LNCaP clone FGC (cell line): ENCODE measurements at regions not wholly inside any gene's neighbourhood (a gene's known extent, or its start where the extent isn't known, plus 50 kb on each side); places are given as distances from the start of the nearest gene placed in this dataset.

Source experiments
- DNase-seq: peaks from one replicate; pipeline ENCODE4 v3.0.0-alpha.2; 2011; ENCODE audit warnings: low read depth
- H3K4me3 ChIP-seq: 2 replicates; pipeline ENCODE4 v1.5.1; 2011; ENCODE audit warnings: mild to moderate bottlenecking, low read depth, low read length, control low read depth
- CTCF ChIP-seq: IDR thresholded peaks from 2 replicates; pipeline ENCODE4 v1.5.1; 2012; ENCODE audit warnings: mild to moderate bottlenecking; ENCODE audit not compliant: control insufficient read depth, insufficient read depth; ENCODE audit errors: extremely low read depth

GRCh38 chr7:133201470-133201869 is 51.4 kb upstream of the EXOC4 start:
- H3K4me3 ChIP-seq, result no peak overlapping the region
- no peak for TF ChIP-seq CTCF

GRCh38 chr7:133202942-133203341 is 49.9 kb upstream of the EXOC4 start:
- TF ChIP-seq CTCF, result no peak
- H3K4me3 ChIP-seq, result no peak overlapping the region
- DNase-seq, result no peak

More at GRCh38 chr7:133201470-133201869, 51.4 kb upstream of the EXOC4 start:
- DNase-seq, result no peak
